ENCODE measurements at regions not wholly inside any gene's neighbourhood (a gene's known extent, or its start where the extent isn't known, plus 50 kb on each side); places are given as distances from the start of the nearest gene placed in this dataset.

GRCh38 chr7:91343996-91344629 is 79.9 kb downstream of the FZD1 start:
- Histone ChIP-seq H3K4me1 (ENCODE audit: control insufficient read depth in 1 of 2, insufficient read depth in 2 of 2, low read length in 2 of 2) (no peaks in the 10 kb centered on the region), H3K27ac (ENCODE audit: low read depth, low read length) (no peak overlapping the region), H2AFZ (ENCODE audit: low read depth, low read length, poor library complexity, severe bottlenecking) (no peak overlapping the region), H3K36me3 (ENCODE audit: control insufficient read depth in 1 of 2, insufficient read depth in 2 of 2, low read length in 2 of 2) (no peaks in the 10 kb centered on the region), H3K9me2 (ENCODE audit: insufficient read depth) (no peaks in the 10 kb centered on the region), H3K4me3 (replicated peaks in 1 of 2; ENCODE audit: low read depth in 1 of 2, low read length in 2 of 2) (no peak overlapping the region), H3K4me2 (ENCODE audit: low read length) (no peak overlapping the region), H3K9me3 (ENCODE audit: control insufficient read depth in 1 of 2, insufficient read depth in 1 of 2, low read depth in 1 of 2, low read length in 2 of 2) (no peaks in the 10 kb centered on the region), H3K79me2 (ENCODE audit: insufficient read depth, low read length) (no peaks in the 10 kb centered on the region), H3K9ac (ENCODE audit: low read length) (no peak overlapping the region), H3K27me3 (ENCODE audit: insufficient read depth, low read length) (peaks cover 56% of the 10 kb centered on the region), H4K20me1 (ENCODE audit: insufficient read depth) (no peaks in the 10 kb centered on the region)
- DNase-seq (ENCODE audit: low read depth, low spot score) (no peak), ATAC-seq (no peak)
- intact Hi-C loops (cut with micrococcal nuclease), result no loop called here
- no TSS peak for BruUV-seq (replicated peaks)
- ChIA-PET RAD21 (ENCODE audit: low non-redundant PET in 1 of 2, low total read pairs in 2 of 2, uncharacterized antibody in 2 of 2, unreplicated experiment in 2 of 2) (no interaction called here), CTCF (no interaction called here), POLR2A (no interaction called here)
- TF ChIP-seq YY1 (IDR thresholded peaks at IDR 0.05; ENCODE audit: extremely low read depth, insufficient replicate concordance, low read depth, low read length) (no peak), ELF1 (IDR thresholded peaks at IDR 0.05; ENCODE audit: borderline replicate concordance, low read depth) (no peak)

GRCh38 chr7:91344911-91345310 is 80.7 kb downstream of the FZD1 start:
- no peaks in the 10 kb centered on the region for H3K79me2 ChIP-seq (ENCODE audit: insufficient read depth, low read length)
- intact Hi-C loops (cut with micrococcal nuclease), result no loop called here
- no peak overlapping the region for H3K4me2 ChIP-seq (ENCODE audit: low read length)
- no peaks in the 10 kb centered on the region for H3K9me3 ChIP-seq (ENCODE audit: control insufficient read depth in 1 of 2, insufficient read depth in 1 of 2, low read depth in 1 of 2, low read length in 2 of 2)
- no peak overlapping the region for H3K4me3 ChIP-seq (replicated peaks in 1 of 2; ENCODE audit: low read depth in 1 of 2, low read length in 2 of 2)
- H3K9ac ChIP-seq (ENCODE audit: low read length), result no peak overlapping the region
- H3K27me3 ChIP-seq (ENCODE audit: insufficient read depth, low read length), result peaks cover 60% of the 10 kb centered on the region
- RAD21 ChIA-PET (ENCODE audit: low non-redundant PET in 1 of 2, low total read pairs in 2 of 2, uncharacterized antibody in 2 of 2, unreplicated experiment in 2 of 2), result no interaction called here
- POLR2A ChIA-PET, result no interaction called here
- no peaks in the 10 kb centered on the region for H3K9me2 ChIP-seq (ENCODE audit: insufficient read depth)
- no peaks in the 10 kb centered on the region for H3K4me1 ChIP-seq (ENCODE audit: control insufficient read depth in 1 of 2, insufficient read depth in 2 of 2, low read length in 2 of 2)
- BruUV-seq (replicated peaks), result no TSS peak
- H4K20me1 ChIP-seq (ENCODE audit: insufficient read depth), result no peaks in the 10 kb centered on the region
- no peaks in the 10 kb centered on the region for H3K36me3 ChIP-seq (ENCODE audit: control insufficient read depth in 1 of 2, insufficient read depth in 2 of 2, low read length in 2 of 2)
- CTCF ChIA-PET, result no interaction called here
- no peak overlapping the region for H3K27ac ChIP-seq (ENCODE audit: low read depth, low read length)
- no peak for DNase-seq (ENCODE audit: low read depth, low spot score)
- no peak overlapping the region for H2AFZ ChIP-seq (ENCODE audit: low read depth, low read length, poor library complexity, severe bottlenecking)
- no peak for ATAC-seq
- TF ChIP-seq POLR2A (IDR thresholded peaks at IDR 0.05; ENCODE audit: borderline replicate concordance, extremely low read depth, insufficient read depth, insufficient read length) (no peak), CEBPB (IDR thresholded peaks at IDR 0.05; ENCODE audit: low read depth) (no peak), CBX3 (IDR thresholded peaks at IDR 0.05; ENCODE audit: low read depth) (no peak), CTCF (IDR thresholded peaks at IDR 0.05 in 2 of 3, conservative IDR thresholded peaks at IDR 0.05 in 1 of 3; ENCODE audit: borderline replicate concordance in 1 of 3, insufficient read depth in 1 of 3, low read depth in 2 of 3, low read length in 2 of 3) (no peak), TCF7L2 (IDR thresholded peaks at IDR 0.05; ENCODE audit: borderline replicate concordance, extremely low read depth, insufficient read depth, insufficient read length) (no peak), REST (IDR thresholded peaks at IDR 0.05; ENCODE audit: low read depth) (no peak), SRF (IDR thresholded peaks at IDR 0.05; ENCODE audit: low read depth) (no peak), SIN3A (IDR thresholded peaks at IDR 0.05; ENCODE audit: low read depth) (no peak), SP1 (IDR thresholded peaks at IDR 0.05; ENCODE audit: low read depth) (no peak), ZBTB33 (IDR thresholded peaks at IDR 0.05; ENCODE audit: extremely low read depth, insufficient replicate concordance, low read length) (no peak), ZNF274 (IDR thresholded peaks at IDR 0.05; ENCODE audit: low read depth, low read length) (no peak)
